Neural cell (in vitro differentiated cells): ENCODE measurements at regions not wholly inside any gene's neighbourhood (a gene's known extent, or its start where the extent isn't known, plus 50 kb on each side); places are given as distances from the start of the nearest gene placed in this dataset.

ENCODE experiments used
- H2AFZ ChIP-seq: fragments of 200-600, 300-800 bp; sonication (generic), shearing (Covaris generic); 2 replicates; pipeline ENCODE4 v1.6.0; 2014; ENCODE audit warnings: low read depth, mild to moderate bottlenecking, antibody characterized with exemption, low read length, moderate library complexity
- H3F3A ChIP-seq: fragments of 200-600 bp; shearing (Covaris generic); 2 replicates; pipeline ENCODE4 v1.6.1; 2016; ENCODE audit warnings: mild to moderate bottlenecking, moderate library complexity, mixed read lengths, antibody characterized with exemption, low read length; ENCODE audit not compliant: insufficient read depth, poor library complexity, severe bottlenecking
- H3K27ac ChIP-seq: fragments of 200-600, 300-800 bp; sonication (generic), shearing (Covaris generic); 2 replicates; pipeline ENCODE4 v1.5.1; 2014; ENCODE audit warnings: mild to moderate bottlenecking, low read length, moderate library complexity
- H3K27me3 ChIP-seq: fragments of 300-800, 200-600 bp; sonication (generic), shearing (Covaris generic); 2 replicates; pipeline ENCODE4 v1.6.0; 2014; ENCODE audit warnings: mild to moderate bottlenecking, low read depth, low read length, moderate library complexity; ENCODE audit not compliant: insufficient read depth
- H3K36me3 ChIP-seq: fragments of 300-800, 200-600 bp; sonication (generic), shearing (Covaris generic); 2 replicates; pipeline ENCODE4 v1.5.1; 2014; ENCODE audit warnings: mild to moderate bottlenecking, antibody characterized with exemption, low read length, moderate library complexity; ENCODE audit not compliant: insufficient read depth
- H3K4me2 ChIP-seq: fragments of 300-800, 200-600 bp; sonication (generic), shearing (Covaris generic); 2 replicates; pipeline ENCODE4 v1.6.0; 2014; ENCODE audit warnings: mild to moderate bottlenecking, low read length
- H3K4me3 ChIP-seq: fragments of 300-800, 200-600 bp; sonication (generic), shearing (Covaris generic); 2 replicates; pipeline ENCODE4 v1.5.1; 2014; ENCODE audit warnings: mild to moderate bottlenecking, low read length, moderate library complexity
- H3K79me2 ChIP-seq: fragments of 200-600 bp; shearing (Covaris generic); replicated peaks from 2 replicates; pipeline ENCODE4 v1.6.0; 2014; ENCODE audit warnings: mild to moderate bottlenecking, low read length, moderate library complexity; ENCODE audit not compliant: insufficient read depth
- H3K9ac ChIP-seq: fragments of 300-800, 200-600 bp; sonication (generic), shearing (Covaris generic); 2 replicates; pipeline ENCODE4 v1.6.1; 2016; ENCODE audit warnings: mild to moderate bottlenecking, low read length, mixed read lengths
- H3K9me2 ChIP-seq: fragments of 200-600 bp; shearing (Covaris generic); 2 replicates; pipeline ENCODE4 v1.6.1; 2016; ENCODE audit warnings: mild to moderate bottlenecking, low read length, mixed read lengths; ENCODE audit not compliant: insufficient read depth
- H3K9me3 ChIP-seq: fragments of 200-600, 300-800 bp; sonication (generic), shearing (Covaris generic); 2 replicates; pipeline ENCODE4 v1.6.1; 2016; ENCODE audit warnings: mild to moderate bottlenecking, mixed run types, low read length, moderate library complexity, mixed read lengths
- H4K20me1 ChIP-seq: fragments of 200-600 bp; shearing (Covaris generic); 2 replicates; pipeline ENCODE4 v1.6.1; 2016; ENCODE audit warnings: mild to moderate bottlenecking, mixed run types; ENCODE audit not compliant: insufficient read depth
- CTCF ChIP-seq: fragments of 450-650 bp; IDR thresholded peaks from 2 replicates; pipeline ENCODE4 v1.5.1; 2014; ENCODE audit warnings: antibody characterized with exemption, mild to moderate bottlenecking, moderate library complexity; ENCODE audit not compliant: poor library complexity, severe bottlenecking
- EP300 ChIP-seq: fragments of 450-650 bp; conservative IDR thresholded peaks from 2 replicates; pipeline ENCODE4 v1.6.1; 2014; ENCODE audit warnings: antibody characterized with exemption, mild to moderate bottlenecking, moderate library complexity; ENCODE audit not compliant: poor library complexity, severe bottlenecking
- EZH2 ChIP-seq: fragments of 200-600, 300-800 bp; shearing (Covaris generic), sonication (generic); IDR thresholded peaks from 2 replicates; pipeline ENCODE4 v1.6.1; 2014; ENCODE audit warnings: antibody characterized with exemption, low read length, borderline replicate concordance, mild to moderate bottlenecking; ENCODE audit not compliant: insufficient read depth, poor library complexity, severe bottlenecking
- MXI1 ChIP-seq: fragments of 450-650 bp; conservative IDR thresholded peaks from 2 replicates; pipeline ENCODE4 v1.6.1; 2014; ENCODE audit warnings: antibody characterized with exemption, mild to moderate bottlenecking; ENCODE audit not compliant: poor library complexity, severe bottlenecking
- POLR2AphosphoS5 ChIP-seq: IDR thresholded peaks from 2 replicates; pipeline ENCODE4 v1.6.1; 2012
- RAD21 ChIP-seq: fragments of 450-650 bp; conservative IDR thresholded peaks from 2 replicates; pipeline ENCODE4 v1.6.1; 2014; ENCODE audit warnings: antibody characterized with exemption, mild to moderate bottlenecking, moderate library complexity
- REST ChIP-seq: IDR thresholded peaks from 2 replicates; pipeline ENCODE4 v1.6.1; 2012; ENCODE audit warnings: borderline replicate concordance
- SMC3 ChIP-seq: fragments of 450-650 bp; conservative IDR thresholded peaks from 2 replicates; pipeline ENCODE4 v1.6.1; 2014; ENCODE audit warnings: antibody characterized with exemption, mild to moderate bottlenecking, moderate library complexity; ENCODE audit not compliant: poor library complexity
- TAF1 ChIP-seq: IDR thresholded peaks from 2 replicates; pipeline ENCODE4 v1.6.1; 2012; ENCODE audit warnings: low read depth

GRCh38 chr2:120519469-120519868, 173.5 kb downstream of the INHBB start:
- Histone ChIP-seq H2AFZ (no peak overlapping the region), H3K9ac (no peak overlapping the region), H3K4me2 (no peak overlapping the region), H3K36me3 (no peaks in the 10 kb centered on the region), H3K4me3 (no peak overlapping the region), H3F3A (no peaks in the 10 kb centered on the region), H3K9me3 (no peaks in the 10 kb centered on the region), H3K27ac (no peak overlapping the region), H3K27me3 (no peaks in the 10 kb centered on the region), H4K20me1 (no peaks in the 10 kb centered on the region), H3K79me2 (no peaks in the 10 kb centered on the region), H3K9me2 (no peaks in the 10 kb centered on the region)
- TF ChIP-seq SMC3 (no peak), CTCF (no peak), MXI1 (no peak), POLR2AphosphoS5 (no peak), RAD21 (no peak), TAF1 (no peak), EP300 (no peak), REST (no peak), EZH2 (no peak)

- no peaks in the 10 kb centered on the region for H4K20me1 ChIP-seq
- no peaks in the 10 kb centered on the region for H3K79me2 ChIP-seq
- no peak overlapping the region for H3K4me3 ChIP-seq
- H3K9me3 ChIP-seq: no peaks in the 10 kb centered on the region
- no peaks in the 10 kb centered on the region for H3K27me3 ChIP-seq
- H3K27ac ChIP-seq: no peak overlapping the region
- no peaks in the 10 kb centered on the region for H3K36me3 ChIP-seq
- TF ChIP-seq POLR2AphosphoS5 (no peak), MXI1 (no peak), REST (no peak), CTCF (no peak), TAF1 (no peak), SMC3 (no peak), EZH2 (no peak)
- H2AFZ ChIP-seq: no peak overlapping the region
- H3K9me2 ChIP-seq: no peaks in the 10 kb centered on the region
- no peak overlapping the region for H3K4me2 ChIP-seq
- H3F3A ChIP-seq: no peaks in the 10 kb centered on the region
- H3K9ac ChIP-seq: no peak overlapping the region
Observed at GRCh38 chr2:120520454-120520853, 174.5 kb downstream of the INHBB start.
